HG03520 (cell line): ENCODE measurements at regions not wholly inside any gene's neighbourhood (a gene's known extent, or its start where the extent isn't known, plus 50 kb on each side); places are given as distances from the start of the nearest gene placed in this dataset.

Source experiments
- ATAC-seq: cut with Tn5 transposase; IDR thresholded peaks from one replicate; pipeline ENCODE4 v1.9.1; 2021; ENCODE audit warnings: mild to moderate bottlenecking, moderate library complexity; ENCODE audit not compliant: unreplicated experiment

DNA sequence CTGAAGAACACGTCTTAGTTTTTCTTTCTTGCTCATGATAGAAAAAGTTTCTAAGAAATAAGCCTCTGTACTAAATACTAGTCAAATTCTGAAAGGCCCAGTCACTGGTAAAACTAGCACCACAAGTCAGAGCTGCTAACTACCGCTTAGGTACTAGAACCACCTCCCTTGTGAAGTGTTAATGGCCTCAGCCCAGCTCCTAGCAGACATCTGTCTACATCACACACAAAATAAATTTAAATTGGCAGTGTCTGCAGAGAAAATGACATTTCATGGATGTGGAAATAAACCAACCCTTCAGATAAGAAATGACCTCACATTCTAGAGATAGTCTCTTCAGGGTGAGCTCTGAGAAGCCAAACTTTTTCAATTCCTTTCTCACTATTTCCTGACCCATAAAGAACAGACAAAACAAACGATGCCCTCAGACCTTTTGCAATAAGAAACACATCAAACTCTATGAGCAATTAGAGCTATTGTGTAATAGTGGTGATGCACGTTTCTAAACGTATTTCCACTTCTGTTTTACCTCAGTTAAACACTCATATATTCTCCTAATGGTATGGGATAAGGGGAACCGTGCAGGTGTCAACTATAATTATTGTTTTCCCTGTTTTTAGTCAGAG is 70.3 kb upstream of the DSG1 start:
- no peak for ATAC-seq

DNA sequence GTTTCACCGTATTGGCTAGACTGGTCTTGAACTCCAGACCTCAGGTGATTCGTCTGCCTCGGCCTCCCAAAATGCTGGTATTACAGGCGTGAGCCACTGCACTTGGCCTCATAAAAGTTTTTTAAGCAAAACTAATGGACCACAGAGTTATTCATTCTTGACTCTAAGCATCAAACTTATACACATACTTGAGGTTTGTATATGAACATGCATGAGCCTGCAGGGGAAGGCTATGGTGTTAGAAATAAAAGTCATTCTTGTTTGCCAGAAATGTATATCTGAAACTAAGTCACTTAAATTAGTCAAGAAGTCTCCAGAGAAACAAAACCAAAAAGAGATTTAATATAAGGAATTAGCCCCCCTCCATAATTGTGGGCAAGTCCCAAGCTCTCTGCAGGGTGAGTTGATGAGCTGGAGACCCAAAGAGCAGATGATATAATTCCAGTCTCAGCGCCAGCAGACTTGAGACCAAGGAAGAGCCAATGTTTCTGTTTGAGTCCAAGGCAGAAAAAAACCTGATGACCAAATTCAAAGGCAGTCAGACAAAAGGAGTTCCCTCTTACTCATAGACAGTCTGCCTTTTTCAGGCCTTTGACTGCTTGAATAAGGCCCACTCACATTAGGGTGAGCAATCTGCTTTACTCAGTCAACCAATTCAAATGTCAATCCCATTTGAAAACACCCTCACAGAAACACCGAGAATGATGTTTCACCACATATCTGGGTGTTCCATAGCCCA is 69.0 kb upstream of the DSG1 start:
- no peak for ATAC-seq

DNA sequence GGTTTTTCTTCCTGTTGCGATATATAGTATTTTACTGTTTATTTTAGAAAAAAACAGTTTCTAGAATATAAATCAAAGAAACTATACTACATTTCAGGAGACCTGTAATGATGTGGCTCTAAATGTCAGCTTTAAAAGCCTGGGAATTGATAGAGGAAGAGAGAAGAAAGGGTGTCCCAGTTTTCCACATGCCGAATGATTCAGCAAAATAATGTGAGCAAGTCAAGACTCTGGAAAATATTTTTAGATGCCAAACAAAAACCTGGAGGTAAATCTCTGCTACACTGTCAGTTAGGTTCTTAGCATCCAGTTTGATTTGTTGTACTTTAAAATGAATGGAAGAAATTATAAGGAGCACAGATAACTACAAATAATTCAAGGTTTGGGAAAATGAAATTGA is 67.1 kb upstream of the DSG1 start:
- no peak for ATAC-seq

GRCh38 chr18:31252522-31252921 is 65.4 kb upstream of the DSG1 start:
- no peak for ATAC-seq

DNA sequence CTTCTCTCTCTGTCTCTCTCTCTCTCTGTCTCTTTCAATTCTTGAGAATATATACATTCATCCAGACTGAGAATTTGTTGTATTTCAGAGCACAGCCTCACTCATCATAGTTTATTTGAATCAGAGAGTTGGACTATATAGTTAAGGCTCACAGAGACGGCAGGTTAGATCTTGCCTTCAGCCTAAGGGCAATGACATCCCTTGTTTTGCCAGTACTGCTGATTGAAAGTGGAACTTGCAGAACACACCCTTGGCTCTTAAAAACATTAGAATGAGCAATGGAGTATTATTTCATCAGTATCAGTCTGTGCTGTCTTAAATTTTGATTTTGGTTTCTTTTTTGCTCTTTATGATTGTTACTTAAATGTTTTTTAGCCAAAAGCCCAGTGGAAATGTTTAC is 62.0 kb upstream of the DSG1 start:
- ATAC-seq = no peak

DNA sequence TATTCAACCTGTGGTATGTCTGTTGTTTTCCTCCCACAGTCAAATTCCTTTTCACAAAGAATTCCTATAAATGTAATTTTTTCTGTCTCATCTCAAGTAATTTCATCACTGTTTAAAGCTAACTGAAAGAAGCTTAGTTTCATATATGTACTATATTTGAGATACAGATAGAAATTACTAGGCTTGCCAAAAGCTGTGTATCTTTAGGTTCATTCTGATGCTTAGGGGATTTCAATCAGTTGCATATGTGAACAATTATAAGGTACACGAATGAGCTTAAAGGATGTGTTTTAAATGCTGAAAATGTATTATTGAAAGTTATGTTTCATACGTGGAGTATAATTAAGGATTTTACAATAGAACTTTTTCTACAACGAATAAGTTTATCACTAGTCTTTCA is 59.2 kb upstream of the DSG1 start:
- ATAC-seq = no peak

- no peak for ATAC-seq
Measured at GRCh38 chr18:31261792-31262582, 56.0 kb upstream of the DSG1 start.

- ATAC-seq = peak; percentile 83
Measured at GRCh38 chr18:31267823-31268481, 50.0 kb upstream of the DSG1 start.
